ENCODE measurements at regions not wholly inside any gene's neighbourhood (a gene's known extent, or its start where the extent isn't known, plus 50 kb on each side); places are given as distances from the start of the nearest gene placed in this dataset.

- no peak for TF ChIP-seq CTCF (IDR thresholded peaks at IDR 0.05; ENCODE audit: insufficient read depth, low read length)
- no peak for TF ChIP-seq POLR2AphosphoS5 (IDR thresholded peaks at IDR 0.05; ENCODE audit: low read depth)
Observed at GRCh38 chr12:13478650-13479181, 282.2 kb downstream of the EMP1 start.
